Neuronal stem cell (in vitro differentiated cells): ENCODE measurements at regions not wholly inside any gene's neighbourhood (a gene's known extent, or its start where the extent isn't known, plus 50 kb on each side); places are given as distances from the start of the nearest gene placed in this dataset.

Source experiments
- DNase-seq: peaks from one replicate; pipeline ENCODE4 v3.0.0-alpha.2; 2013; ENCODE audit warnings: low spot score
- H2AFZ ChIP-seq: one replicate; pipeline ENCODE4 v1.6.1; 2013; ENCODE audit warnings: mild to moderate bottlenecking, low read length, inconsistent platforms
- H2AK5ac ChIP-seq: 2 replicates; pipeline ENCODE4 v1.6.1; 2013; ENCODE audit warnings: low read depth, mild to moderate bottlenecking, inconsistent platforms, low read length, moderate library complexity, mixed read lengths
- H2BK120ac ChIP-seq: 2 replicates; pipeline ENCODE4 v1.6.1; 2013; ENCODE audit warnings: low read depth, mild to moderate bottlenecking, inconsistent platforms, low read length, moderate library complexity, mixed read lengths
- H2BK12ac ChIP-seq: one replicate; pipeline ENCODE4 v1.6.1; 2013; ENCODE audit warnings: low read length, inconsistent platforms
- H2BK15ac ChIP-seq: 2 replicates; pipeline ENCODE4 v1.6.1; 2013; ENCODE audit warnings: mild to moderate bottlenecking, low read length, inconsistent platforms, mixed read lengths
- H2BK5ac ChIP-seq: one replicate; pipeline ENCODE4 v1.6.1; 2013; ENCODE audit warnings: inconsistent platforms, mild to moderate bottlenecking, low read length, moderate library complexity
- H3K14ac ChIP-seq: one replicate; pipeline ENCODE4 v1.6.1; 2013; ENCODE audit warnings: low read length, inconsistent platforms
- H3K18ac ChIP-seq: 2 replicates; pipeline ENCODE4 v1.6.1; 2013; ENCODE audit warnings: low read length, inconsistent platforms
- H3K23ac ChIP-seq: 2 replicates; pipeline ENCODE4 v1.6.1; 2013; ENCODE audit warnings: low read depth, mild to moderate bottlenecking, mixed read lengths, low read length, inconsistent platforms; ENCODE audit not compliant: poor library complexity
- H3K27ac ChIP-seq: replicated peaks from 3 replicates; pipeline ENCODE4 v1.5.1; 2013; ENCODE audit warnings: low read length, inconsistent platforms
- H3K27me3 ChIP-seq, 3 experiments: 2 replicates each; pipeline ENCODE4 v1.6.1; 2013; ENCODE audit warnings: low read length in 3 of 3, mild to moderate bottlenecking in 2 of 3, inconsistent platforms in 1 of 3, low read depth in 1 of 3, mixed read lengths in 1 of 3, moderate library complexity in 1 of 3; ENCODE audit not compliant: control insufficient read depth in 3 of 3, insufficient read depth in 3 of 3
- H3K36me3 ChIP-seq, 2 donors: replicated peaks in 1 of 2; 2 replicates each; pipeline ENCODE4 v1.6.1; 2013; ENCODE audit warnings: low read length in 2 of 2; ENCODE audit not compliant: control insufficient read depth in 2 of 2, insufficient read depth in 2 of 2
- H3K4ac ChIP-seq: 2 replicates; pipeline ENCODE4 v1.6.1; 2013; ENCODE audit warnings: inconsistent platforms, mild to moderate bottlenecking, low read length, moderate library complexity
- H3K4me1 ChIP-seq, 2 donors: 1 replicate in 1 of 2; 2 replicates in 1 of 2; pipeline ENCODE4 v1.6.1; 2013; ENCODE audit warnings: low read length in 2 of 2, low read depth in 1 of 2; ENCODE audit not compliant: control insufficient read depth in 2 of 2, insufficient read depth in 1 of 2
- H3K4me2 ChIP-seq: one replicate; pipeline ENCODE4 v1.6.1; 2013; ENCODE audit warnings: mild to moderate bottlenecking, low read length, inconsistent platforms; ENCODE audit not compliant: insufficient read depth, poor library complexity, severe bottlenecking
- H3K4me3 ChIP-seq, 2 donors: 2 replicates each; pipeline ENCODE4 v1.5.1; 2013; ENCODE audit warnings: low read length in 2 of 2, mild to moderate bottlenecking in 2 of 2, inconsistent platforms in 1 of 2, moderate library complexity in 1 of 2
- H3K79me1 ChIP-seq: one replicate; pipeline ENCODE4 v1.6.1; 2013; ENCODE audit warnings: low read depth, mild to moderate bottlenecking, inconsistent platforms, low read length, moderate library complexity
- H3K9ac ChIP-seq: one replicate; pipeline ENCODE4 v1.6.1; 2013; ENCODE audit warnings: mild to moderate bottlenecking, low read depth, low read length, inconsistent platforms; ENCODE audit not compliant: poor library complexity
- H3K9me3 ChIP-seq, 2 donors: replicated peaks in 1 of 2; 2 replicates each; pipeline versions ENCODE3 to v1.6.1; 2013; ENCODE audit warnings: low read length in 2 of 2, mild to moderate bottlenecking in 2 of 2, inconsistent platforms in 1 of 2, low read depth in 1 of 2, mixed read lengths in 1 of 2, moderate library complexity in 1 of 2; ENCODE audit not compliant: control insufficient read depth in 2 of 2, insufficient read depth in 1 of 2
- H4K8ac ChIP-seq: one replicate; pipeline ENCODE4 v1.6.1; 2013; ENCODE audit warnings: low read depth, mild to moderate bottlenecking, inconsistent platforms, low read length, moderate library complexity
- H4K91ac ChIP-seq: one replicate; pipeline ENCODE4 v1.6.1; 2013; ENCODE audit warnings: low read length, low read depth, mild to moderate bottlenecking, inconsistent platforms; ENCODE audit not compliant: poor library complexity
- WGBS, 2 donors: extraction: QIAGEN DNeasy Blood & Tissue Kit; methylation state at CpG; one replicate each; pipeline ENCODE4 v1.1.7; 2013; ENCODE audit warnings: missing lambda C conversion rate in 2 of 2, mixed read lengths in 1 of 2; ENCODE audit not compliant: insufficient read length in 2 of 2, insufficient replicate concordance in 1 of 2; ENCODE audit errors: extremely low coverage in 2 of 2; 5-methylcytosine and 5-hydroxymethylcytosine counted together

DNA sequence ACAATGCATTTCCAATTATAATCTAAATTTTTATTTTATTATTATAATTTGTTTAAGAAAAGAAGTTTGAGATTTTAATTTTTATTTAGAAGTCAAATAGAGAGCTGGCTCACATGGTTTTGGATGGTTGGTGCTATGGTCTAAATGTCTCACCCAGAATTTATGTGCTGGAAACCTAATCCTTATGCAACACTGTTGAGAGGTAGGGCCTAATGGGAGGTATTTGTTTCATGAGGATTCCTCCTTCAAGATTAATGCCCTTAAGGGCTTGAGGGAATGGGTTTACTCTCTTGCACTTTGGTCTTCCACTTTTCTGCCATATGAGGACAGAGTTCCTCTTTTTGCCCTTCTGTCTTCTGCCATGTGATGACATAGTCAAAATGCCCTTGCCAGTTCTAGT, 960.5 kb upstream of the IGFBP7 start:
- Histone ChIP-seq H2BK12ac (no peak overlapping the region), H3K4ac (no peak overlapping the region), H2BK120ac (no peak overlapping the region), H3K4me1 (no peaks in the 10 kb centered on the region), H2BK5ac (no peak overlapping the region), H3K27me3 (no peaks in the 10 kb centered on the region), H3K4me2 (no peak overlapping the region), H3K27ac (no peak overlapping the region), H2AK5ac (no peak overlapping the region), H2AFZ (no peak overlapping the region), H3K9ac (no peak overlapping the region), H4K8ac (no peak overlapping the region), H3K79me1 (no peaks in the 10 kb centered on the region), H3K14ac (no peak overlapping the region), H3K18ac (no peak overlapping the region), H3K4me3 (no peak overlapping the region), H3K36me3 (no peaks in the 10 kb centered on the region), H4K91ac (no peak overlapping the region), H3K9me3 (no peaks in the 10 kb centered on the region), H3K23ac (no peak overlapping the region), H2BK15ac (no peak overlapping the region)
- DNase-seq = no peak

- Histone ChIP-seq H3K36me3 (no peaks in the 10 kb centered on the region), H2BK12ac (no peak overlapping the region), H2BK15ac (no peak overlapping the region), H3K18ac (no peak overlapping the region), H3K4ac (no peak overlapping the region), H2AK5ac (no peak overlapping the region), H3K9me3 (no peaks in the 10 kb centered on the region), H2BK120ac (no peak overlapping the region), H3K4me2 (no peak overlapping the region), H3K27me3 (no peaks in the 10 kb centered on the region), H3K9ac (no peak overlapping the region), H3K27ac (no peak overlapping the region), H4K8ac (no peak overlapping the region), H3K4me1 (no peaks in the 10 kb centered on the region), H2AFZ (no peak overlapping the region), H3K4me3 (no peak overlapping the region), H2BK5ac (no peak overlapping the region), H3K23ac (no peak overlapping the region), H3K79me1 (no peaks in the 10 kb centered on the region), H4K91ac (no peak overlapping the region), H3K14ac (no peak overlapping the region)
- no CpG with 5 or more reads among the region's 3 CpGs for WGBS, 2 donors
- DNase-seq = no peak
These were observed 954.5 kb upstream of the IGFBP7 start for GRCh38 chr4:58064653-58065052.

GRCh38 chr4:58063404-58064160, 953.4 kb upstream of the IGFBP7 start:
- Histone ChIP-seq H2BK120ac (no peak overlapping the region), H3K4me1 (no peaks in the 10 kb centered on the region), H3K9ac (no peak overlapping the region), H3K27me3 (no peaks in the 10 kb centered on the region), H3K36me3 (no peaks in the 10 kb centered on the region), H2BK15ac (no peak overlapping the region), H2BK5ac (no peak overlapping the region), H2AK5ac (no peak overlapping the region), H3K18ac (no peak overlapping the region), H3K4ac (no peak overlapping the region), H3K4me3 (no peak overlapping the region), H3K23ac (no peak overlapping the region), H3K4me2 (no peak overlapping the region), H2AFZ (no peak overlapping the region), H3K14ac (no peak overlapping the region), H3K79me1 (no peaks in the 10 kb centered on the region), H3K27ac (no peak overlapping the region), H4K91ac (no peak overlapping the region), H2BK12ac (no peak overlapping the region), H4K8ac (no peak overlapping the region), H3K9me3 (no peaks in the 10 kb centered on the region)
- WGBS, 2 donors = no CpG with 5 or more reads among the region's 6 CpGs
- no peak for DNase-seq

GRCh38 chr4:58061967-58062366, 951.8 kb upstream of the IGFBP7 start:
- H3K4me1 ChIP-seq = no peaks in the 10 kb centered on the region

More at GRCh38 chr4:58061967-58062366, 951.8 kb upstream of the IGFBP7 start:
- no peak overlapping the region for H2BK12ac ChIP-seq
- H3K27me3 ChIP-seq = no peaks in the 10 kb centered on the region
- H3K4me3 ChIP-seq = no peak overlapping the region
- no peak overlapping the region for H3K14ac ChIP-seq
- no peak overlapping the region for H4K8ac ChIP-seq
- no peak overlapping the region for H3K4me2 ChIP-seq
- no peak overlapping the region for H3K18ac ChIP-seq
- H2BK5ac ChIP-seq = no peak overlapping the region
- no peak overlapping the region for H2BK15ac ChIP-seq
- no peak overlapping the region for H2AFZ ChIP-seq
- H4K91ac ChIP-seq = no peak overlapping the region
- H3K36me3 ChIP-seq = no peaks in the 10 kb centered on the region
- H3K23ac ChIP-seq = no peak overlapping the region
- H3K27ac ChIP-seq = no peak overlapping the region
- DNase-seq = no peak
- no peaks in the 10 kb centered on the region for H3K79me1 ChIP-seq
- no peak overlapping the region for H2BK120ac ChIP-seq
- H3K4ac ChIP-seq = no peak overlapping the region
- H3K9me3 ChIP-seq = no peaks in the 10 kb centered on the region
- no peak overlapping the region for H3K9ac ChIP-seq
- no peak overlapping the region for H2AK5ac ChIP-seq
